Right lobe of liver (tissue), 4 donors: ENCODE measurements at regions not wholly inside any gene's neighbourhood (a gene's known extent, or its start where the extent isn't known, plus 50 kb on each side); places are given as distances from the start of the nearest gene placed in this dataset.

Experiments used
- POLR2A ChIP-seq: fragments of 450-650 bp; IDR thresholded peaks from one replicate; pipeline ENCODE4 v1.6.1; 2017; ENCODE audit warnings: antibody characterized with exemption, mild to moderate bottlenecking
- TF ChIP-seq, protein P1 (sequence below), 4 donors: fragments of 200-600 bp in 3 of 4; fragments of 450-650 bp in 1 of 4; IDR thresholded peaks; one replicate each; pipeline versions ENCODE4 v1.5.1 to v1.8.0; 2016 to 2022; ENCODE audit warnings: antibody characterized with exemption in 4 of 4, mild to moderate bottlenecking in 2 of 4
- donor health status: DM: no; HTN: no; CAD: no.
- donor health status: DM: no; HTN: no; CAD: no.
- donor health status: DM: no; HTN: yes; CAD: no.

- TF ChIP-seq, protein P1, sequence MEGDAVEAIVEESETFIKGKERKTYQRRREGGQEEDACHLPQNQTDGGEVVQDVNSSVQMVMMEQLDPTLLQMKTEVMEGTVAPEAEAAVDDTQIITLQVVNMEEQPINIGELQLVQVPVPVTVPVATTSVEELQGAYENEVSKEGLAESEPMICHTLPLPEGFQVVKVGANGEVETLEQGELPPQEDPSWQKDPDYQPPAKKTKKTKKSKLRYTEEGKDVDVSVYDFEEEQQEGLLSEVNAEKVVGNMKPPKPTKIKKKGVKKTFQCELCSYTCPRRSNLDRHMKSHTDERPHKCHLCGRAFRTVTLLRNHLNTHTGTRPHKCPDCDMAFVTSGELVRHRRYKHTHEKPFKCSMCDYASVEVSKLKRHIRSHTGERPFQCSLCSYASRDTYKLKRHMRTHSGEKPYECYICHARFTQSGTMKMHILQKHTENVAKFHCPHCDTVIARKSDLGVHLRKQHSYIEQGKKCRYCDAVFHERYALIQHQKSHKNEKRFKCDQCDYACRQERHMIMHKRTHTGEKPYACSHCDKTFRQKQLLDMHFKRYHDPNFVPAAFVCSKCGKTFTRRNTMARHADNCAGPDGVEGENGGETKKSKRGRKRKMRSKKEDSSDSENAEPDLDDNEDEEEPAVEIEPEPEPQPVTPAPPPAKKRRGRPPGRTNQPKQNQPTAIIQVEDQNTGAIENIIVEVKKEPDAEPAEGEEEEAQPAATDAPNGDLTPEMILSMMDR (IDR thresholded peaks at IDR 0.05) = no peak
- no peak for TF ChIP-seq POLR2A
These were observed 57.0 kb upstream of the GRAMD2B start for GRCh38 chr5:126366199-126366560.
